ENCODE measurements at regions not wholly inside any gene's neighbourhood (a gene's known extent, or its start where the extent isn't known, plus 50 kb on each side); places are given as distances from the start of the nearest gene placed in this dataset.

- no peak overlapping the region for H3K4me2 ChIP-seq (ENCODE audit: low read length)
- POLR2A ChIA-PET, result no interaction called here
- H3K79me2 ChIP-seq (ENCODE audit: insufficient read depth, low read depth, low read length), result no peaks in the 10 kb centered on the region
- no peak overlapping the region for H2AFZ ChIP-seq (ENCODE audit: low read length)
- intact Hi-C loops (cut with micrococcal nuclease; ENCODE audit: unreplicated experiment), result no loop called here
- H3K9me2 ChIP-seq (ENCODE audit: insufficient read depth, low read length), result no peaks in the 10 kb centered on the region
- no peak for TF ChIP-seq EZH2phosphoT487 (IDR thresholded peaks at IDR 0.05; ENCODE audit: borderline replicate concordance, low read depth, low read length)
- no peak for TF ChIP-seq CTCF (conservative IDR thresholded peaks at IDR 0.05; ENCODE audit: low read length)
- no peaks in the 10 kb centered on the region for H4K20me1 ChIP-seq (ENCODE audit: insufficient read depth, low read length)
- no TSS peak for BruUV-seq (replicated peaks)
- H3K27ac ChIP-seq (ENCODE audit: low read depth, low read length, poor library complexity, severe bottlenecking), result no peak overlapping the region
- no peak for DNase-seq (ENCODE audit: low spot score)
- H3K4me3 ChIP-seq (ENCODE audit: low read depth, low read length, poor library complexity, severe bottlenecking), result no peak overlapping the region
- H3K9me3 ChIP-seq (ENCODE audit: low read length), result no peaks in the 10 kb centered on the region
- H3K4me1 ChIP-seq (ENCODE audit: insufficient read depth, low read length, poor library complexity, severe bottlenecking), result no peaks in the 10 kb centered on the region
- no peaks in the 10 kb centered on the region for H3K36me3 ChIP-seq (ENCODE audit: insufficient read depth, low read length)
- CTCF ChIA-PET (ENCODE audit: unreplicated experiment), result no interaction called here
These were observed 63.3 kb upstream of the VIPR2 start for GRCh38 chr7:159207951-159208350.

GRCh38 chr7:159207393-159207792 lies 62.7 kb upstream of the VIPR2 start:
- H3K4me3 ChIP-seq (ENCODE audit: low read depth, low read length, poor library complexity, severe bottlenecking), result no peak overlapping the region
- H3K27ac ChIP-seq (ENCODE audit: low read depth, low read length, poor library complexity, severe bottlenecking), result no peak overlapping the region
- TF ChIP-seq EZH2phosphoT487 (IDR thresholded peaks at IDR 0.05; ENCODE audit: borderline replicate concordance, low read depth, low read length), result no peak
- no peak for TF ChIP-seq CTCF (conservative IDR thresholded peaks at IDR 0.05; ENCODE audit: low read length)
- ChIA-PET CTCF (ENCODE audit: unreplicated experiment) (no interaction called here), POLR2A (no interaction called here)
- H2AFZ ChIP-seq (ENCODE audit: low read length), result no peak overlapping the region
- no peaks in the 10 kb centered on the region for H4K20me1 ChIP-seq (ENCODE audit: insufficient read depth, low read length)
- no peak overlapping the region for H3K4me2 ChIP-seq (ENCODE audit: low read length)
- H3K9me3 ChIP-seq (ENCODE audit: low read length), result no peaks in the 10 kb centered on the region
- H3K4me1 ChIP-seq (ENCODE audit: insufficient read depth, low read length, poor library complexity, severe bottlenecking), result no peaks in the 10 kb centered on the region
- intact Hi-C loops (cut with micrococcal nuclease; ENCODE audit: unreplicated experiment), result no loop called here
- BruUV-seq (replicated peaks), result no TSS peak
- no peaks in the 10 kb centered on the region for H3K9me2 ChIP-seq (ENCODE audit: insufficient read depth, low read length)
- H3K36me3 ChIP-seq (ENCODE audit: insufficient read depth, low read length), result no peaks in the 10 kb centered on the region
- no peak for DNase-seq (ENCODE audit: low spot score)
- H3K79me2 ChIP-seq (ENCODE audit: insufficient read depth, low read depth, low read length), result no peaks in the 10 kb centered on the region

GRCh38 chr7:159205833-159206232 lies 61.2 kb upstream of the VIPR2 start:
- intact Hi-C loops (cut with micrococcal nuclease; ENCODE audit: unreplicated experiment), result no loop called here
- ChIA-PET CTCF (ENCODE audit: unreplicated experiment) (no interaction called here), POLR2A (no interaction called here)
- Histone ChIP-seq H3K27ac (ENCODE audit: low read depth, low read length, poor library complexity, severe bottlenecking) (no peak overlapping the region), H3K4me1 (ENCODE audit: insufficient read depth, low read length, poor library complexity, severe bottlenecking) (no peaks in the 10 kb centered on the region), H3K9me2 (ENCODE audit: insufficient read depth, low read length) (no peaks in the 10 kb centered on the region), H3K79me2 (ENCODE audit: insufficient read depth, low read depth, low read length) (no peaks in the 10 kb centered on the region), H4K20me1 (ENCODE audit: insufficient read depth, low read length) (no peaks in the 10 kb centered on the region), H3K9me3 (ENCODE audit: low read length) (no peaks in the 10 kb centered on the region), H3K36me3 (ENCODE audit: insufficient read depth, low read length) (no peaks in the 10 kb centered on the region), H3K4me2 (ENCODE audit: low read length) (no peak overlapping the region), H2AFZ (ENCODE audit: low read length) (no peak overlapping the region), H3K4me3 (ENCODE audit: low read depth, low read length, poor library complexity, severe bottlenecking) (no peak overlapping the region)
- no TSS peak for BruUV-seq (replicated peaks)
- DNase-seq (ENCODE audit: low spot score), result no peak
- TF ChIP-seq CTCF (conservative IDR thresholded peaks at IDR 0.05; ENCODE audit: low read length) (no peak), EZH2phosphoT487 (IDR thresholded peaks at IDR 0.05; ENCODE audit: borderline replicate concordance, low read depth, low read length) (no peak)
